Right lobe of liver (tissue), 6 donors: ENCODE measurements at regions not wholly inside any gene's neighbourhood (a gene's known extent, or its start where the extent isn't known, plus 50 kb on each side); places are given as distances from the start of the nearest gene placed in this dataset.

Source experiments
- ATAC-seq, 4 donors: fragments of 200-7000 bp; cut with Tn5 transposase; one replicate each; pipeline ENCODE4 v1.9.1; 2020; ENCODE audit warnings: mild to moderate bottlenecking in 4 of 4, moderate library complexity in 4 of 4
- DNase-seq, 3 donors: peaks; one replicate each; pipeline ENCODE4 v3.0.0-alpha.2; 2020
- H3K27ac ChIP-seq, 3 donors: fragments of 200-600 bp; one replicate each; pipeline ENCODE4 v1.8.0; 2022
- H3K27me3 ChIP-seq, 2 donors: fragments of 200-600 bp; one replicate each; pipeline ENCODE4 v1.8.0; 2022
- H3K36me3 ChIP-seq, 4 donors: fragments of 200-600 bp; sonication (generic) in 1 of 4; one replicate each; pipeline versions ENCODE4 v1.5.1 to v1.8.0; 2017 to 2022; ENCODE audit warnings: control low read depth in 1 of 4
- H3K4me1 ChIP-seq, 4 donors: fragments of 200-600 bp; sonication (generic) in 1 of 4; one replicate each; pipeline versions ENCODE4 v1.5.1 to v1.8.0; 2017 to 2022; ENCODE audit warnings: control low read depth in 1 of 4
- H3K4me3 ChIP-seq, 3 donors: fragments of 200-600 bp; one replicate each; pipeline ENCODE4 v1.8.0; 2022
- H3K9me3 ChIP-seq, 4 donors: fragments of 200-600 bp; sonication (generic) in 1 of 4; one replicate each; pipeline versions ENCODE4 v1.5.1 to v1.8.0; 2017 to 2022; ENCODE audit warnings: control low read depth in 1 of 4
- CTCF ChIP-seq, 4 donors: fragments of 200-600 bp in 3 of 4; fragments of 450-650 bp in 1 of 4; IDR thresholded peaks; one replicate each; pipeline versions ENCODE4 v1.5.1 to v1.8.0; 2016 to 2022; ENCODE audit warnings: antibody characterized with exemption in 4 of 4, mild to moderate bottlenecking in 2 of 4
- POLR2A ChIP-seq: fragments of 450-650 bp; IDR thresholded peaks from one replicate; pipeline ENCODE4 v1.6.1; 2017; ENCODE audit warnings: antibody characterized with exemption, mild to moderate bottlenecking
- WGBS: methylation state at CpG from one replicate; pipeline ENCODE4 v1.1.6; 2018; ENCODE audit warnings: low coverage, low lambda C conversion rate; ENCODE audit not compliant: insufficient coverage; ENCODE audit errors: missing lambda C conversion rate; 5-methylcytosine and 5-hydroxymethylcytosine counted together
- intact Hi-C, 2 donors: fragments of 100-400 bp; cut with DNase I; formaldehyde crosslinking; loops; one replicate each; pipeline versions ENCODE4 v1.11.2 to v1.14.1; 2022
- donor health status: DM: no; HTN: yes; CAD: no.
- donor health status: DM: no; HTN: no; CAD: no.
- donor health status: DM: no; HTN: no; CAD: no.
- donor health status: DM: no; HTN: yes; CAD: no.
- donor health status: DM: no; HTN: yes; CAD: no.

GRCh38 chr6:9398767-9399373 lies 963.5 kb upstream of the SLC35B3 start:
- Histone ChIP-seq H3K4me3 (no peak overlapping the region), H3K27ac (no peak overlapping the region), H3K36me3 (no peaks in the 10 kb centered on the region), H3K4me1 (no peaks in the 10 kb centered on the region), H3K9me3 (no peaks in the 10 kb centered on the region), H3K27me3 (peaks cover 0 to 6% of the 10 kb centered on the region in 2 donors)
- no peak for TF ChIP-seq CTCF (IDR thresholded peaks at IDR 0.05)
- no peak for TF ChIP-seq POLR2A
- 34% methylated on average over 19 of the region's 42 CpGs for WGBS
- intact Hi-C loops = no loop called here
- DNase-seq (peak in 1 of 3 donors; percentile 46), ATAC-seq (peak in 1 of 4 donors; percentile 13)

GRCh38 chr6:9398071-9398766 lies 962.9 kb upstream of the SLC35B3 start:
- no peaks in the 10 kb centered on the region for H3K36me3 ChIP-seq
- no peak overlapping the region for H3K4me3 ChIP-seq
- H3K9me3 ChIP-seq = no peaks in the 10 kb centered on the region
- 44% methylated on average over 15 of the region's 15 CpGs for WGBS
- H3K4me1 ChIP-seq = no peaks in the 10 kb centered on the region
- peaks cover 0 to 6% of the 10 kb centered on the region in 2 donors for H3K27me3 ChIP-seq
- TF ChIP-seq POLR2A (no peak), CTCF (IDR thresholded peaks at IDR 0.05) (no peak)
- no peak overlapping the region for H3K27ac ChIP-seq
- ATAC-seq (peak in 3 of 4 donors; percentile 36 to 65 (median 54)), DNase-seq (peak in 1 of 3 donors; percentile 24)
- intact Hi-C loops = no loop called here

DNA sequence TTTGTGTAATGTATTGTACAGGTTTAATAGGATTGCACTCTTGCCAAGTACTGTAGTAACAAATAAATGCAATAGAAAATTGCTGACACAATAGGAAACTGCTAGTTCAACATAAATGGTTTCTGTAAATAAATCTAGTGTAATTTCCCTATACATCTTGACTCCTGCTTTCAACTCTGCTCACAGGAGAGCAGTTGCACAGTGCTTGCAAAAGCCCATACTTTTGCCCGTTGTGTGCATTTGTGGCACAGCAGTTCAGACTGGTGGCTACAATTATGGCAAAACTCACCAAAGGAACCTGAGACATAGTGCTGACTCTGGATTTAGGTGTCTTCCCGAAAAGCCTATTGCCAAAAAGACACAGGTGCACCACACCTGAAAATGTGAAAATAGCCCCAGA lies 953.3 kb upstream of the SLC35B3 start:
- 47% methylated on average over 2 of the region's 2 CpGs for WGBS
- no peak overlapping the region for H3K4me3 ChIP-seq
- TF ChIP-seq CTCF (IDR thresholded peaks at IDR 0.05) (no peak), POLR2A (no peak)
- DNase-seq (no peak), ATAC-seq (no peak)
- H3K4me1 ChIP-seq = no peaks in the 10 kb centered on the region
- no peaks in the 10 kb centered on the region for H3K36me3 ChIP-seq
- no peaks in the 10 kb centered on the region for H3K9me3 ChIP-seq
- intact Hi-C loops = no loop called here
- H3K27me3 ChIP-seq = no peaks in the 10 kb centered on the region
- no peak overlapping the region for H3K27ac ChIP-seq

DNA sequence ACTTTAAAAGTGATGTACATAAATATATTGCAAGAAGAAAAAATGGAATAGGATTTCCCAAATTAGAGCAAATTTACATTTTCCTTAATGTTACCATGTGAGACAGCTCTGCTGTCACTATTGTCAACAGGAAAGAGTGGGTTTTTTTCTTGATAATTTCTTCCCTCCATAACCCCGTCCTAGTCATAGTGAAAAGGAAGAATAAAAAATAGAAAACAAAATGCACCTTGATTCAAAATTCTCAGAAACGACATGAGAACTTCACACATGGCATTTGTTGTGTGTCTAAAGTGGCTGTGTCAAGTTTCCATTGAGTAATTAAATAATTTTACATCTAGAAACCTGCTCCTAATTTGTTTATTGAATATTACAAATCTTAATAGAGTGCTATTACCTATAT lies 945.2 kb upstream of the SLC35B3 start:
- no peaks in the 10 kb centered on the region for H3K36me3 ChIP-seq

More for the DNA sequence above, 945.2 kb upstream of the SLC35B3 start:
- no peaks in the 10 kb centered on the region for H3K4me1 ChIP-seq
- no peak for DNase-seq
- no peak overlapping the region for H3K27ac ChIP-seq
- no peak overlapping the region for H3K4me3 ChIP-seq
- no peaks in the 10 kb centered on the region for H3K27me3 ChIP-seq
- intact Hi-C loops = no loop called here
- H3K9me3 ChIP-seq = no peaks in the 10 kb centered on the region
- ATAC-seq = no peak
- 15% methylated on average over 2 of the region's 2 CpGs for WGBS
- TF ChIP-seq CTCF (IDR thresholded peaks at IDR 0.05) (no peak), POLR2A (no peak)
